GM20000 (cell line): ENCODE measurements at regions not wholly inside any gene's neighbourhood (a gene's known extent, or its start where the extent isn't known, plus 50 kb on each side); places are given as distances from the start of the nearest gene placed in this dataset.

Experiments used
- DNase-seq: peaks from one replicate; pipeline ENCODE4 v3.0.0; 2012; ENCODE audit warnings: low spot score
- CTCF ChIP-seq: IDR thresholded peaks from 2 replicates; pipeline ENCODE4 v1.5.1; 2012; ENCODE audit warnings: mild to moderate bottlenecking, control low read depth; ENCODE audit errors: extremely low read depth, missing control alignments

GRCh38 chr7:47724335-47724982 lies 142.5 kb upstream of the TNS3 start:
- TF ChIP-seq CTCF, result no peak
- DNase-seq, result no peak

- TF ChIP-seq CTCF, result no peak
These were observed 140.2 kb upstream of the TNS3 start for GRCh38 chr7:47722126-47722525.

DNA sequence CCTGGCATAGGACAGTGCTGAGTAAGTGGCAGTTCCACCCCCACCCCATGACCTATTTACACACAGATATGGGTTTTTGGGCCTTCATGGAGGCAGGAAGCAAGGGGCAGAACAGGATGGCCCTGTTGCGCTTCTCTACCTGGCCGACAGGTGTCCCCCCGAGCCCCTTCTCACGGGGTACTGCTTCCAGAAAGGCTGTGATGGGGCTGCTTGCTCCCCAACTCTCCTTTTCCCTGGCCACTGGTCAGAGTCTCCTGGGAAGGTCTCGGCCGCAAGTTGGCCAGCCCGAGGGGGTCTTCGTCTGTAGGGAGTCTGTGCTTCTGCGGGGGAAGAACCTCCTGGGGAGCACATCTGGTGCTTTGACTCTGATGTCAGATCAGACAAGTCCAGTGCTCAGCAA lies 139.8 kb upstream of the TNS3 start:
- DNase-seq, result no peak
- TF ChIP-seq CTCF, result peak; percentile 27

More at GRCh38 chr7:47722126-47722525, 140.2 kb upstream of the TNS3 start:
- no peak for DNase-seq

DNA sequence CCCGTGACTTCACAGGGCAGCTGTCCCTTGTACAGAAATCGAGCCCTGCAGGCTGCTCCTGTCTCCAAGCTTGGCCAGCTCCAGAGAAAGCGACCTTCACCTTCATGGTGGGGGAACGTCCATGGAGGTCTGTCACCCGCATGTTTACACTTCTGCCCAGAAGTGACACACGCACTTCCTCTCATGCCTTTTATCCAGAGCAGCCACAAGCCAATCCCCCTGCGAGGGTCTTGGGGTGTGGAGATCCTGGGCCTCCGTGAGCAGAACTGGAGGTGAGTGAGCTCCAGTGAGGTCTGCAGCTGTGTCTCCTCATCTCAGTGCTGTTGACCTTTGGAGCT lies 139.0 kb upstream of the TNS3 start:
- no peak for TF ChIP-seq CTCF
- DNase-seq, result no peak

- no peak for TF ChIP-seq CTCF
- no peak for DNase-seq
These were observed 138.4 kb upstream of the TNS3 start for GRCh38 chr7:47720141-47720906.

GRCh38 chr7:47719675-47720074 lies 137.8 kb upstream of the TNS3 start:
- DNase-seq, result no peak
- no peak for TF ChIP-seq CTCF

GRCh38 chr7:47715631-47716068 lies 133.7 kb upstream of the TNS3 start:
- no peak for TF ChIP-seq CTCF
- DNase-seq, result no peak
